AG10803 (cell line): ENCODE measurements at regions not wholly inside any gene's neighbourhood (a gene's known extent, or its start where the extent isn't known, plus 50 kb on each side); places are given as distances from the start of the nearest gene placed in this dataset.

Source experiments
- DNase-seq: peaks from one replicate; pipeline ENCODE4 v3.0.0; 2010; ENCODE audit warnings: low read depth
- H3K4me3 ChIP-seq: 2 replicates; pipeline ENCODE4 v1.5.1; 2011; ENCODE audit warnings: mild to moderate bottlenecking, low read length, control low read depth
- TF ChIP-seq, protein P1 (sequence below): conservative IDR thresholded peaks from 2 replicates; pipeline ENCODE4 v1.5.1; 2011; ENCODE audit warnings: mild to moderate bottlenecking, low read length, control low read depth, inconsistent platforms

DNA sequence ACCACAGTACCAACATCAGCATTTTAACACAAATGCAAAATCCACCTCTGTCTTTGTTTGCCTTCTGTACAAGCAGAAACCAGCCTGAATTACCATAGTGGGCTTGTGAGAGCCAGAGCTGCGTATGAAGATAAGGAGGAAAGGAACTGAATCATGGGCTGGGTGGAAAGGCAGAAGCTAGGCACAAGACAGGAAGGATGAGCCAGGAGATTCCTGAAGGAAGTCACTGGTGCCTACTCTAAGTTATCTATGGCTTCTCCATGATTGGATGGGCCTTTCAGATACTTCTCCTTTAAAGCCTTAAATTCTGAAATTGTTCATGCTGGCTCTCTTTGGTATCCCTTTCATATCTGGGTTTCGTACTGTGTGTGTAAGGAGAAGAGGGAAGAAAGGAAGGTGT lies 140.6 kb downstream of the LCA5 start:
- DNase-seq = no peak
- TF ChIP-seq, protein P1, sequence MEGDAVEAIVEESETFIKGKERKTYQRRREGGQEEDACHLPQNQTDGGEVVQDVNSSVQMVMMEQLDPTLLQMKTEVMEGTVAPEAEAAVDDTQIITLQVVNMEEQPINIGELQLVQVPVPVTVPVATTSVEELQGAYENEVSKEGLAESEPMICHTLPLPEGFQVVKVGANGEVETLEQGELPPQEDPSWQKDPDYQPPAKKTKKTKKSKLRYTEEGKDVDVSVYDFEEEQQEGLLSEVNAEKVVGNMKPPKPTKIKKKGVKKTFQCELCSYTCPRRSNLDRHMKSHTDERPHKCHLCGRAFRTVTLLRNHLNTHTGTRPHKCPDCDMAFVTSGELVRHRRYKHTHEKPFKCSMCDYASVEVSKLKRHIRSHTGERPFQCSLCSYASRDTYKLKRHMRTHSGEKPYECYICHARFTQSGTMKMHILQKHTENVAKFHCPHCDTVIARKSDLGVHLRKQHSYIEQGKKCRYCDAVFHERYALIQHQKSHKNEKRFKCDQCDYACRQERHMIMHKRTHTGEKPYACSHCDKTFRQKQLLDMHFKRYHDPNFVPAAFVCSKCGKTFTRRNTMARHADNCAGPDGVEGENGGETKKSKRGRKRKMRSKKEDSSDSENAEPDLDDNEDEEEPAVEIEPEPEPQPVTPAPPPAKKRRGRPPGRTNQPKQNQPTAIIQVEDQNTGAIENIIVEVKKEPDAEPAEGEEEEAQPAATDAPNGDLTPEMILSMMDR = no peak

DNA sequence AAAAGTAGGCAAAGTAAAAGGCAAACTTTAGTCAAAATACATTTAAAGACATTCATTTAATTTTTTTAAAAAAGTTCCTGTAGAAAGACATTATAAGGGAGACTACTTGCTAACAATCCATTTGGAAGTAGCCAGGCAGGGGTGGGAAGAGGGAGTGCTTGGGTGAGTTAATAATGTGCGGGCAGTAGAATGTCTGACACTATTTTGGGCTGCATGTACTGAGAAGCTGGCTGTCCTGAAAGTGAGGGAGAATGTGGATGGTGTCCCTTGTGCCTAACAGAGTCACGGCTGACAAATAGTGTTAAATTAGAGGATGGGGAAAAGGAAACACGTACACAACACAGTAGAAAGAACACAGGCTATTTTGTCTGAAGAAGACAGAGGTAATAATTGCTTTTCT lies 142.5 kb downstream of the LCA5 start:
- TF ChIP-seq, protein P1 = no peak
- no peak for DNase-seq
- H3K4me3 ChIP-seq = no peak overlapping the region

More for the DNA sequence above, 140.6 kb downstream of the LCA5 start:
- no peak overlapping the region for H3K4me3 ChIP-seq

DNA sequence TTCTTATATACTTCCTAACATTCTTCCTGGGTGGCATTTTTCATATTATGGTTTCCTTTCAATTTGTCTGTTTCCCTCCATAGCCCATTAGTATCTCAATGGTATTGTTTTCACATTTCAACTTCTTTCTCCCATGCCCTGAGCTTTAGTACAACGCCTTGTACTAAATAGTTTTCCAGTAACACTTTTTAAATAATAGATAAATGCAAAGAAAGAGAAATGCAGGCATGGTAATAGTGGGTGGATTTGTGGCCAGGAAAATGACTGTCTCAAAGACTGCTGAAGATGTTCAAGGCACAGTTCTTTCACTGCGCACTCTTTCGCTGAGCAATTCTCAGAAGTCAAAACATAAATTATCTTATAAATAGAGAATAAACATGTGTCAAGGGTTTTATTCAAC lies 145.1 kb downstream of the LCA5 start:
- TF ChIP-seq, protein P1 = no peak
- DNase-seq = no peak

DNA sequence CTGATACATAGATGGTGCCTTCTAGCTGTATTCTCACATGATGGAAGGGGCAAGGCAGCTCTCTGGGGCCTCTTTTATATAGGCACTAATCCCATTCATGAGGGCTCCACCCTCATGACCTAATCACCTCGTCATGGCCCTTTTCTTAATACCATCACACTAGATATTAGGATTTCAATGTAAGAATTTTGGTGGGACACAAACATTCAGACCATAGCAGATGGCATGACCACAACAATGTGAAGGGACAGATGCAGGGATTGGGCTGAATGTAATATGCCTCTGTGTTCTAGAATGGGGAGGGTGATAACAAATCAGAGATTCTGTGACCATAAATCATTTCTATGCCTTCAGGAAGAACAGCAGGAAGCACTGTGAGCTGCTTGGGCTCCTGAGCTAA lies 145.8 kb downstream of the LCA5 start:
- no peak overlapping the region for H3K4me3 ChIP-seq
- DNase-seq = no peak

More for the DNA sequence above, 145.1 kb downstream of the LCA5 start:
- no peak overlapping the region for H3K4me3 ChIP-seq

DNA sequence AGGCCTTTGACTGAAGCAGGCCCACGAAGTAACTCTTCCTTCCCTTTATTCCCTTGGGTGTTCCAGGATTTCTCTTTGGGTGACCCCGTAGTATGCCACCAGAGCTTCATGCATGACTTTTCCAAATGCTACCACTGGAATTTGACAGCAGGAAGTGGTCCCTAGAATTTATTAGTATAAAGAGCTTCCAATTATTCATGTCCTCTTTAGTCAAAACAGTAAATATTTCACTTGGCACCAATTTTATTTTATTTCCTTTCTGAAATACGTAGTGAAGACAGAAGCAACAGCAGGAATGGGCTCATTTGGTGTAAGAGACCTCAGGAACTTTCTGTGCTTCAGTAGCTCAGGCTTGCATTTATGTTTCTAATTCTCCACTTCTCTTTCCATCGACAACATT lies 151.3 kb downstream of the LCA5 start:
- DNase-seq = no peak
- TF ChIP-seq, protein P1 = no peak
- no peak overlapping the region for H3K4me3 ChIP-seq

More for the DNA sequence above, 145.8 kb downstream of the LCA5 start:
- TF ChIP-seq, protein P1 = no peak

DNA sequence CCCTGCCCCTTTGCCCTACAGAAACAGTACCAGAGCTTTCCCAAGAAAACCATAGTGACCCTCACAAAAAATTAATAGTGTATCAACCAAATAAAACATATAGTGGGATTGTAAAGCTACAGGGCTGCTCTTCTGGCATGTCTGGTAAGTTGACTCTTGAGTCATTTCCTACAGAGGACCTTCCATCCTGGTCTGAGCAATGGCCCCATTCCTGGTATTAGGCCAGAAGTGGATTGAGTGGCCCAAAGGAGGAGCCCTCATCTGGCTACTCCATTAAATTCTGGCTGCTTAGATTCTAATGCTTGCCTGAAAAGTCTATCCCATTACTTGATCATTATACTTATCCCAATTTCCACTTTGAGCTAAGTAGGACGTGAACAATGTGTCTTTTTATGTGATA lies 150.9 kb upstream of the HMGN3 start:
- TF ChIP-seq, protein P1 = no peak
- H3K4me3 ChIP-seq = no peak overlapping the region
- DNase-seq = no peak

DNA sequence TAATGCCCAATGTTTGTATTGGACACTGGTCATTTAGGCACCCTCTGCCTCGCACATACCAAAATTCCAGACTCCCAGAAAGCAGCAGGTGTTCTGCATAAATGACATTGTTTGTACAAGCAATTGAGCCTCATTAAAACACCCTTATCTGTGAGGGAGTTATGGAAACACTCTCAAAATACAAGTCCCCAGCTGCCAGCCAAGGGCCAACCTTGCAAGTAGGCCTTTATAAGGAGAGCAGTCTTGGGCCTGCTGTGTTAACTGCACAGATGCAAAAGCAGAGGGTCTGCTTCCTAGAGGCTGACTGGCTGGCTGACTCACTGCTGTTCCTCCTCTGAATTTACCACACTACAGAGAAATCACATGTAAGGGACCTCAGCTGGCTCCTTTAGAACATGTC lies 150.4 kb upstream of the HMGN3 start:
- TF ChIP-seq, protein P1 = no peak

More for the DNA sequence above, 150.4 kb upstream of the HMGN3 start:
- no peak for DNase-seq
- H3K4me3 ChIP-seq = no peak overlapping the region
